ENCODE measurements at regions not wholly inside any gene's neighbourhood (a gene's known extent, or its start where the extent isn't known, plus 50 kb on each side); places are given as distances from the start of the nearest gene placed in this dataset.

DNA sequence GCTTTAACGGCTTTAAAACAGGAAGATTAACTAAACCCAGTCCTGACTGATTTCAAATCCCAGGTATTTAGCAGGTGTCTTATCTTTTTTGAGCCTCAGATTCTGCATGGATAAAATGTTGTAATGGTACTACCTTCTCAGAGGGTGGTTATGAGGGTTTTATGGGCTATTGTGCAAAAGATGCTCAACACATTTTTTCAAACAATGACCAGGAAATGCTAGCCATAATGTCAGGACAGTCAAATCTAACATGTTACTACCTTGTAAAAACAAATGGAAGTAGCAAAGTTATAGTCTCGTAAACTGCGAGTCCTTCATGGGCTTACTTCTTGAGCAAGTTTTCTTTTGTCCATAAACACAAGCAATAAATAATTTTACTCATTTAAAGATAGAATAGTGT, 162.1 kb upstream of the TFPI start:
- TF ChIP-seq, protein P1, sequence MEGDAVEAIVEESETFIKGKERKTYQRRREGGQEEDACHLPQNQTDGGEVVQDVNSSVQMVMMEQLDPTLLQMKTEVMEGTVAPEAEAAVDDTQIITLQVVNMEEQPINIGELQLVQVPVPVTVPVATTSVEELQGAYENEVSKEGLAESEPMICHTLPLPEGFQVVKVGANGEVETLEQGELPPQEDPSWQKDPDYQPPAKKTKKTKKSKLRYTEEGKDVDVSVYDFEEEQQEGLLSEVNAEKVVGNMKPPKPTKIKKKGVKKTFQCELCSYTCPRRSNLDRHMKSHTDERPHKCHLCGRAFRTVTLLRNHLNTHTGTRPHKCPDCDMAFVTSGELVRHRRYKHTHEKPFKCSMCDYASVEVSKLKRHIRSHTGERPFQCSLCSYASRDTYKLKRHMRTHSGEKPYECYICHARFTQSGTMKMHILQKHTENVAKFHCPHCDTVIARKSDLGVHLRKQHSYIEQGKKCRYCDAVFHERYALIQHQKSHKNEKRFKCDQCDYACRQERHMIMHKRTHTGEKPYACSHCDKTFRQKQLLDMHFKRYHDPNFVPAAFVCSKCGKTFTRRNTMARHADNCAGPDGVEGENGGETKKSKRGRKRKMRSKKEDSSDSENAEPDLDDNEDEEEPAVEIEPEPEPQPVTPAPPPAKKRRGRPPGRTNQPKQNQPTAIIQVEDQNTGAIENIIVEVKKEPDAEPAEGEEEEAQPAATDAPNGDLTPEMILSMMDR (conservative IDR thresholded peaks at IDR 0.05) = no peak
- TF ChIP-seq ZFX (IDR thresholded peaks at IDR 0.05) = no peak
